ENCODE measurements at regions not wholly inside any gene's neighbourhood (a gene's known extent, or its start where the extent isn't known, plus 50 kb on each side); places are given as distances from the start of the nearest gene placed in this dataset.

DNA sequence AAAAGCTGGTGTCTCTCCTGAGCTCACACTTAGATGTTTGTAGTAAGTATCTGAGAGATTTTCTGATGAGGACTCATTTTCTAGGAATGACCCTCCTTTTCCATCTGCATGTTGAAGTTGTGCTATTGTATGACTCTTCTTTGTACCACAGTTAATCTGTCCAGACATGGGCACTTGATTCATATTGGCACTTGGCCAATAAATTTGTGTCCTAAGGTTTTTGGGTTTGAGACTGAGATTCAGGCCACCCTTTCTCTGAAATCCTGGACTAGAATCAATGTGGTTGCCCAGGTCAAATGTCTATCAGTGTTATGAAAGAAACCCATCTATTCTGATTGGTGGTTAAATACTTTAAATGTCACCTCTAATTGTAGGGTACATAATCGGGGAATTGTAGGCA, 869.0 kb downstream of the SH3BGRL start:
- H3K27me3 ChIP-seq (ENCODE audit: control insufficient read depth, insufficient read depth, low read length) = no peaks in the 10 kb centered on the region
- CTCF ChIA-PET = no interaction called here

DNA sequence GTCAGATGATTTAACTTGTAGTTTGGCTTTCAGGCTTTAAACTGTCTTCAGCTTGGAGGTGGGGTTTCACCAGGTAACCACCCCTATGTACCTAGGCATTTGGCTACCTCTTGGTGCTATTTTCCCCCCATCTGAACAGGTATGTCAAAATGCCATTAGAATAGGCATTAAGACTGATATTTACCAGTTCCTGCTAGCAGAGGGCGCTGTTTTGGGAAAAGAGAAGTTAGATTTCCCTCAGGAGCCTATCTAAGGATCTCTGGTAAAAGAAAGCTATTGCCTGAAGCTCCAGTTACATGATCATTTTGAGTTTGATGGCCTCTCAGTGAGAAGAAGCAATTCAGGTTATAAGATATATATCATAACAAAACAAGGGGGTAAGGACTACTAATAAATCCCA, 879.1 kb downstream of the SH3BGRL start:
- TF ChIP-seq, protein P1, sequence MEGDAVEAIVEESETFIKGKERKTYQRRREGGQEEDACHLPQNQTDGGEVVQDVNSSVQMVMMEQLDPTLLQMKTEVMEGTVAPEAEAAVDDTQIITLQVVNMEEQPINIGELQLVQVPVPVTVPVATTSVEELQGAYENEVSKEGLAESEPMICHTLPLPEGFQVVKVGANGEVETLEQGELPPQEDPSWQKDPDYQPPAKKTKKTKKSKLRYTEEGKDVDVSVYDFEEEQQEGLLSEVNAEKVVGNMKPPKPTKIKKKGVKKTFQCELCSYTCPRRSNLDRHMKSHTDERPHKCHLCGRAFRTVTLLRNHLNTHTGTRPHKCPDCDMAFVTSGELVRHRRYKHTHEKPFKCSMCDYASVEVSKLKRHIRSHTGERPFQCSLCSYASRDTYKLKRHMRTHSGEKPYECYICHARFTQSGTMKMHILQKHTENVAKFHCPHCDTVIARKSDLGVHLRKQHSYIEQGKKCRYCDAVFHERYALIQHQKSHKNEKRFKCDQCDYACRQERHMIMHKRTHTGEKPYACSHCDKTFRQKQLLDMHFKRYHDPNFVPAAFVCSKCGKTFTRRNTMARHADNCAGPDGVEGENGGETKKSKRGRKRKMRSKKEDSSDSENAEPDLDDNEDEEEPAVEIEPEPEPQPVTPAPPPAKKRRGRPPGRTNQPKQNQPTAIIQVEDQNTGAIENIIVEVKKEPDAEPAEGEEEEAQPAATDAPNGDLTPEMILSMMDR (IDR thresholded peaks at IDR 0.05; ENCODE audit: insufficient read depth, low read depth, low read length) = no peak
- CTCF ChIA-PET = no interaction called here

More for the DNA sequence above, 869.0 kb downstream of the SH3BGRL start:
- no peak for DNase-seq (ENCODE audit: low read depth)
- Histone ChIP-seq H3K4me3 (ENCODE audit: low read depth, low read length) (no peak overlapping the region), H3K36me3 (ENCODE audit: control insufficient read depth, insufficient read depth, low read length) (no peaks in the 10 kb centered on the region)
- POLR2A ChIA-PET = no interaction called here
- TF ChIP-seq, protein P1 (IDR thresholded peaks at IDR 0.05; ENCODE audit: insufficient read depth, low read depth, low read length) = no peak

DNA sequence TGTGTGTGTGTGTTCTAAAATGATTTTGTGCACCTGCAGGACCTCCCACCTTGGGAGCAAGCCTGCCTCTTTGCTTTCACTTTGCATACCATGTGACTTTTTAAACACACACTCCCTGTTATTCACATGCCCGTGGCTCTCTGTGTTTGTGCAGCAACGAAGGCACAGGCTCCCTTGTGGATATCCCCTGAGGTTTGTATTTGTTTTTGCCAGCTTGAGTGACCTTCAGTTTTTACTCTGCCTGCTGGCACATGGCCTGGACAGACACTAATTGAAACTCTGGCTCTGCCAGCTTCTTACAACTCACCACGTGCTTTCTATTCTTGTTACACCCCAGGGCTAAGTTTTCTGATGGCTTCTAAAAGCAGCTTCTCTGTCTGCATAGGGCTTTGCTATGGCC, 885.8 kb downstream of the SH3BGRL start:
- POLR2A ChIA-PET = no interaction called here
- CTCF ChIA-PET = no interaction called here
- TF ChIP-seq, protein P1 (IDR thresholded peaks at IDR 0.05; ENCODE audit: insufficient read depth, low read depth, low read length) = no peak
- H3K36me3 ChIP-seq (ENCODE audit: control insufficient read depth, insufficient read depth, low read length) = no peaks in the 10 kb centered on the region
- no peak for DNase-seq (ENCODE audit: low read depth)
- no peaks in the 10 kb centered on the region for H3K27me3 ChIP-seq (ENCODE audit: control insufficient read depth, insufficient read depth, low read length)
- H3K4me3 ChIP-seq (ENCODE audit: low read depth, low read length) = no peak overlapping the region

More for the DNA sequence above, 879.1 kb downstream of the SH3BGRL start:
- H3K36me3 ChIP-seq (ENCODE audit: control insufficient read depth, insufficient read depth, low read length) = no peaks in the 10 kb centered on the region
- H3K27me3 ChIP-seq (ENCODE audit: control insufficient read depth, insufficient read depth, low read length) = no peaks in the 10 kb centered on the region
- no peak overlapping the region for H3K4me3 ChIP-seq (ENCODE audit: low read depth, low read length)
- POLR2A ChIA-PET = no interaction called here
- DNase-seq (ENCODE audit: low read depth) = no peak

DNA sequence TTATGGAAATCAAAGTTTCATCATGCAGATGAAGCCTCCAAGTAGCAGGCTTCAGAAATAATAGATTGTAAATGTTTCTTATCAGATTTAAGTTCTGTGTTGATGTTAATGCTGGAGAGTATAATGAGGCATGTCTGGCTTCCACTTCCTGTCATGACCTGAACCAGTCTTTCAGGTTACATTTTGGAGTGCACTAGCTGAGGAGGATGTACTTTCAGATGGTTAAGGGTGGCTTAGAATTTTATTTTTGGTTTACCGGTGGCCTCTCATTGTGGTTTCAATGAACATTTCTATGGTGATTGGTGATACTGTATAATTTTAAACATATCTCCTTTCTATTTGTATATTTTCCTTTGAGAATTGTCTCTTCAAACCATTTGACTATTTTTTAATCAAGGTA, 890.4 kb downstream of the SH3BGRL start:
- Histone ChIP-seq H3K36me3 (ENCODE audit: control insufficient read depth, insufficient read depth, low read length) (no peaks in the 10 kb centered on the region), H3K4me3 (ENCODE audit: low read depth, low read length) (no peak overlapping the region), H3K27me3 (ENCODE audit: control insufficient read depth, insufficient read depth, low read length) (no peaks in the 10 kb centered on the region)
- CTCF ChIA-PET = no interaction called here
- POLR2A ChIA-PET = no interaction called here
- DNase-seq (ENCODE audit: low read depth) = no peak
- TF ChIP-seq, protein P1 (IDR thresholded peaks at IDR 0.05; ENCODE audit: insufficient read depth, low read depth, low read length) = no peak

DNA sequence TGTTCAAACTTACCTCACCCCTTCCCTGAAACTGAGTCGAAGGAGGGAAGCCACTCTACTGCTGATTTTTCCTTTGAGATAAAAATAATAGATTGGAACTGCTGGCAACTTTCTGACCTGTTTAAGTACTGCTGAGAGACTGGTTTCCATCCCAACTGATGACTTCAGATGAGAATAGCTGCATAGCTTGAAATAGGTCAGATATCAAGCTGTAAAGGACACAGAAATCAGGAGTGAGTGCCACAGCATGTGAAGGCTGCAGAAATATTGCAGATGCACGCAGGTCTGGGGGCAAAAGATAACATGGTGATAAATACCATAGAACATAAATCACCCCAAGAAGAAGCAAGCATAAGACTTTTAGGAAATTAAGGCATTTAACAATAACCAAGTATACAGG, 923.2 kb downstream of the SH3BGRL start:
- Histone ChIP-seq H3K36me3 (ENCODE audit: control insufficient read depth, insufficient read depth, low read length) (no peaks in the 10 kb centered on the region), H3K4me3 (ENCODE audit: low read depth, low read length) (no peak overlapping the region), H3K27me3 (ENCODE audit: control insufficient read depth, insufficient read depth, low read length) (no peaks in the 10 kb centered on the region)
- POLR2A ChIA-PET = no interaction called here
- TF ChIP-seq, protein P1 (IDR thresholded peaks at IDR 0.05; ENCODE audit: insufficient read depth, low read depth, low read length) = no peak
- CTCF ChIA-PET = no interaction called here
- no peak for DNase-seq (ENCODE audit: low read depth)
